ENCODE measurements at regions not wholly inside any gene's neighbourhood (a gene's known extent, or its start where the extent isn't known, plus 50 kb on each side); places are given as distances from the start of the nearest gene placed in this dataset.

DNA sequence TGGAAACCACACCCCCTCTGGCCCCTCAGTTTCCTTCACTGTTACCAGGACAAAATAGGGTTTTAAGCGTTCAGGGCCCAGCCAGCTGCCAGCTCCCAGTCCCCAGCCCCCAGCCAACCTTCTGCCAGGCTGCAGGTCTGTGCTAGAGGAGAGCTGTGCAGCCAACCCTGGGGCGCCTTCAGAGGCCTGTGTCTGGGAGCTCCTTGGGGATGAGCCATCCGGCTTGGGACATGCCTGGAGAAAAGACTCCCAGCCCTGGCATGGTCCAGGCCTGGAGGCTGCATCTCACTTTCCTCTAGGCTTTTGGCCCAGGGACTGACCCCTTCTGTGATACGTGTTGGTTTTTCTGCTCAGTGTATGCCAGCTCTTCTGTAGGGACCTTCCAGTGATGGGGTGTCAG, 487.6 kb upstream of the MGMT start:
- TF ChIP-seq POLR2A (IDR thresholded peaks at IDR 0.05): no peak
- TF ChIP-seq, protein P1, sequence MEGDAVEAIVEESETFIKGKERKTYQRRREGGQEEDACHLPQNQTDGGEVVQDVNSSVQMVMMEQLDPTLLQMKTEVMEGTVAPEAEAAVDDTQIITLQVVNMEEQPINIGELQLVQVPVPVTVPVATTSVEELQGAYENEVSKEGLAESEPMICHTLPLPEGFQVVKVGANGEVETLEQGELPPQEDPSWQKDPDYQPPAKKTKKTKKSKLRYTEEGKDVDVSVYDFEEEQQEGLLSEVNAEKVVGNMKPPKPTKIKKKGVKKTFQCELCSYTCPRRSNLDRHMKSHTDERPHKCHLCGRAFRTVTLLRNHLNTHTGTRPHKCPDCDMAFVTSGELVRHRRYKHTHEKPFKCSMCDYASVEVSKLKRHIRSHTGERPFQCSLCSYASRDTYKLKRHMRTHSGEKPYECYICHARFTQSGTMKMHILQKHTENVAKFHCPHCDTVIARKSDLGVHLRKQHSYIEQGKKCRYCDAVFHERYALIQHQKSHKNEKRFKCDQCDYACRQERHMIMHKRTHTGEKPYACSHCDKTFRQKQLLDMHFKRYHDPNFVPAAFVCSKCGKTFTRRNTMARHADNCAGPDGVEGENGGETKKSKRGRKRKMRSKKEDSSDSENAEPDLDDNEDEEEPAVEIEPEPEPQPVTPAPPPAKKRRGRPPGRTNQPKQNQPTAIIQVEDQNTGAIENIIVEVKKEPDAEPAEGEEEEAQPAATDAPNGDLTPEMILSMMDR (IDR thresholded peaks at IDR 0.05): no peak
- TF ChIP-seq POLR2AphosphoS5 (IDR thresholded peaks at IDR 0.05; ENCODE audit: insufficient read depth in 1 of 2, low read depth in 1 of 2): no peak
